Astrocyte of the cerebellum (primary cell): ENCODE measurements at regions not wholly inside any gene's neighbourhood (a gene's known extent, or its start where the extent isn't known, plus 50 kb on each side); places are given as distances from the start of the nearest gene placed in this dataset.

ENCODE experiments used
- DNase-seq: peaks from one replicate; pipeline ENCODE4 v3.0.0-alpha.2; 2011; ENCODE audit warnings: low read depth
- H3K4me3 ChIP-seq: 2 replicates; pipeline ENCODE4 v1.5.1; 2011; ENCODE audit warnings: mild to moderate bottlenecking, low read depth, low read length, moderate library complexity
- in situ Hi-C: cut with HindIII; loops from 2 replicates; pipeline ENCODE4 v1.10.0; 2017; ENCODE audit warnings: low sequenced_read_pairs
- TF ChIP-seq, protein P1 (sequence below): IDR thresholded peaks from 2 replicates; pipeline ENCODE4 v1.5.1; 2012; ENCODE audit warnings: low read length, low read depth, moderate library complexity, mild to moderate bottlenecking; ENCODE audit errors: missing control alignments

- in situ Hi-C loops = no loop called here
- TF ChIP-seq, protein P1, sequence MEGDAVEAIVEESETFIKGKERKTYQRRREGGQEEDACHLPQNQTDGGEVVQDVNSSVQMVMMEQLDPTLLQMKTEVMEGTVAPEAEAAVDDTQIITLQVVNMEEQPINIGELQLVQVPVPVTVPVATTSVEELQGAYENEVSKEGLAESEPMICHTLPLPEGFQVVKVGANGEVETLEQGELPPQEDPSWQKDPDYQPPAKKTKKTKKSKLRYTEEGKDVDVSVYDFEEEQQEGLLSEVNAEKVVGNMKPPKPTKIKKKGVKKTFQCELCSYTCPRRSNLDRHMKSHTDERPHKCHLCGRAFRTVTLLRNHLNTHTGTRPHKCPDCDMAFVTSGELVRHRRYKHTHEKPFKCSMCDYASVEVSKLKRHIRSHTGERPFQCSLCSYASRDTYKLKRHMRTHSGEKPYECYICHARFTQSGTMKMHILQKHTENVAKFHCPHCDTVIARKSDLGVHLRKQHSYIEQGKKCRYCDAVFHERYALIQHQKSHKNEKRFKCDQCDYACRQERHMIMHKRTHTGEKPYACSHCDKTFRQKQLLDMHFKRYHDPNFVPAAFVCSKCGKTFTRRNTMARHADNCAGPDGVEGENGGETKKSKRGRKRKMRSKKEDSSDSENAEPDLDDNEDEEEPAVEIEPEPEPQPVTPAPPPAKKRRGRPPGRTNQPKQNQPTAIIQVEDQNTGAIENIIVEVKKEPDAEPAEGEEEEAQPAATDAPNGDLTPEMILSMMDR = no peak
- no peak overlapping the region for H3K4me3 ChIP-seq
- no peak for DNase-seq
Observed at GRCh38 chr11:92026664-92027063, 198.0 kb upstream of the FAT3 start.

GRCh38 chr11:92024788-92025187 is 199.8 kb upstream of the FAT3 start:
- H3K4me3 ChIP-seq = no peak overlapping the region
- TF ChIP-seq, protein P1 = no peak
- in situ Hi-C loops = no loop called here
- DNase-seq = no peak

- in situ Hi-C loops = no loop called here
- H3K4me3 ChIP-seq = no peak overlapping the region
- no peak for DNase-seq
- TF ChIP-seq, protein P1 = no peak
Observed at GRCh38 chr11:92022499-92022898, 202.1 kb upstream of the FAT3 start.

DNA sequence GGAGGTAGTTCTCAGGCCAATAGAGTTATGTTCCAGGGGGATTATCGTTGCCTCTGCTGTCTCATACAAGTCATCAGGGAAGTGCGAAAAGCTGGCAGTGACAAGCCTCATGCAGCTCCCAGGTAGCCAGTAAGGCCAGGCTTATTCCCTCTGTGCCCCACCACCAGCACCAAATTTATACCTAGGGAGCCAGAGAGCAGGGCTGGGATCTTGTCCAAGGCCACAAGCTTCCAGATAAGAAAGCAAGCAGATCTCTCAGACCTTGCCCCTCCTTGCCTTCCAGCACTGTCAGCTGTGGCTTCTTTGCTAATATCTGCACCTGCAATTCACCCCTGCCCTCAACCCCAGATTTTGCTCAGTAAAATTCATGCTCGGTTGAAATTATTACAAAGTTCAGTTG is 206.3 kb upstream of the FAT3 start:
- TF ChIP-seq, protein P1 = no peak
- no peak for DNase-seq
- in situ Hi-C loops = no loop called here
- no peak overlapping the region for H3K4me3 ChIP-seq

DNA sequence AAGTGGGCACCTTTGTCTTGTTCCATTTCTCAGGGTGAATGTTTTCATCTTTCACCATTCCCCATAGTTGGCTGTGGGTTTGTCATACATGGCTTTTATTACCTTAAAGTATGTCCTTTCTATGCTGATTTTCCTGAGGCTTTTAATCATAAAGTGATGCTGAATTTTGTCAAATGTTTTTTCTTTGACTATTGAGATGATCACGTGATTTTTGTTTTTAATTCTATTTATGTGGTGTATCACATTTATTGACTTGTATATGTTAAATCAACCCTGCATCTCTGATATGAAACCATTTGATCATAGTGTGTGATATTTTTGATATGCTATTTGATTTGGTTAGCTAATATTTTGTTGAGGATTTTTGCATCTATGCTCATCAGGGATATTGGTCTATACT is 216.4 kb upstream of the FAT3 start:
- TF ChIP-seq, protein P1 = no peak
- H3K4me3 ChIP-seq = no peak overlapping the region
- in situ Hi-C loops = no loop called here
- no peak for DNase-seq

DNA sequence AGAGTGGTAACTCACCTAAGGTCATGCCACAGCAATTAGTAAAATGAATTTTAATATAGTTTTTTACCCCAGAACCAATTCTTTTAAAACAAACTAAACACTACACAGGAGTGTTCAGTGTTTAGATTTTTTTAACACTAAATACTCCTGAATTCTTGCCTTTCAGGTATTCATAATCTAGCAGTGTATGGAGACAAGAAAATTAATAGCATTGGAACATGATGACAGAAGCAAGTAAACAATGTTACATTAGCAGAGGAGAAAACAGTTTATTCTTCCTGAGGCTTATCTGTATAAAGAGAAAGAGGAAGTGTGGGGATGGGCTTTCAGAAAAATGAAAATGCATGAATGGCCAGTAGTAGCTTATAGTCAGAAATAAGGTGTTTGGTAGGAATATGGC is 222.1 kb upstream of the FAT3 start:
- no peak for DNase-seq
- H3K4me3 ChIP-seq = no peak overlapping the region
- TF ChIP-seq, protein P1 = no peak
- in situ Hi-C loops = no loop called here

DNA sequence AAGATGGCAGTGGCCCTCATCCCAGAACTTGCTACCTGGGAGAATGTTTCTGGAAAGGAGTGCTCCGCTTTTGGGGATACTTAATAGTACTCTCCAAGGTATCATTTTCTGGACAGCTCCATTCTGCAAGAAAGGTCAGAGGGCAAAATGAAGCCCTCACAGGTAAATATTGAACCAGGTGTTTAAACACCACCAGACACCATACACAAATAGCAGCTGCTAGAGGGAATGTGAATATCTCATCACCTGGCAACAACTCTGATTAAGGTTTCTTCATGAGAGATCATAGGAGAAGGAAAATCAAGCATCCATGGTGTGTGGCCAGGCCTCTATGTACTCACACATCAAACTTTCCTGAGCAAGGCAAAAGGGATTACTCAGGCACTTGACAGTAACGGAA is 226.1 kb upstream of the FAT3 start:
- in situ Hi-C loops = no loop called here
- no peak overlapping the region for H3K4me3 ChIP-seq
- TF ChIP-seq, protein P1 = no peak
- DNase-seq = no peak
